ENCODE measurements at regions not wholly inside any gene's neighbourhood (a gene's known extent, or its start where the extent isn't known, plus 50 kb on each side); places are given as distances from the start of the nearest gene placed in this dataset.
"Not testable (repeated sequence)": the region's sequence is repeated elsewhere in the genome, so short reads cannot be mapped to it uniquely, and the experiment has no call there.

- DNase-seq (ENCODE audit: low spot score) = not testable (repeated sequence)
Observed at GRCh38 chr17:64726025-64726424, 63.9 kb upstream of the SMURF2 start.

- peak; percentile 64 for DNase-seq (ENCODE audit: low spot score)
Observed at GRCh38 chr17:64724246-64724645, 62.1 kb upstream of the SMURF2 start.

- DNase-seq (ENCODE audit: low spot score) = no peak
Observed at GRCh38 chr17:64723781-64724180, 61.7 kb upstream of the SMURF2 start.

GRCh38 chr17:64721556-64721955 is 59.4 kb upstream of the SMURF2 start:
- DNase-seq (ENCODE audit: low spot score) = not testable (repeated sequence)

- DNase-seq (ENCODE audit: low spot score) = not testable (repeated sequence)
Observed at GRCh38 chr17:64720253-64720652, 58.1 kb upstream of the SMURF2 start.

- not testable (repeated sequence) for DNase-seq (ENCODE audit: low spot score)
Observed at GRCh38 chr17:64719517-64719916, 57.4 kb upstream of the SMURF2 start.

- not testable (repeated sequence) for DNase-seq (ENCODE audit: low spot score)
Observed at GRCh38 chr17:64718816-64719215, 56.7 kb upstream of the SMURF2 start.

- no peak for DNase-seq (ENCODE audit: low spot score)
Observed at GRCh38 chr17:64718058-64718457, 56.0 kb upstream of the SMURF2 start.

- not testable (repeated sequence) for DNase-seq (ENCODE audit: low spot score)
Observed at GRCh38 chr17:64716496-64716895, 54.4 kb upstream of the SMURF2 start.

GRCh38 chr17:64713786-64714185 is 51.7 kb upstream of the SMURF2 start:
- not testable (repeated sequence) for DNase-seq (ENCODE audit: low spot score)

- DNase-seq (ENCODE audit: low spot score) = peak; percentile 44
Observed at GRCh38 chr17:64712557-64713351, 50.6 kb upstream of the SMURF2 start.

Measured in H4 (cell line).